NCI-H748 treated with DMSO at 0.1 percent for 48 hours (cell line): ENCODE measurements at regions not wholly inside any gene's neighbourhood (a gene's known extent, or its start where the extent isn't known, plus 50 kb on each side); places are given as distances from the start of the nearest gene placed in this dataset.

Experiments used
- DNase-seq: peaks from one replicate; lab custom pipeline; 2025; lab: John Stamatoyannopoulos, UW

GRCh38 chr11:35077709-35078469 is 61.1 kb upstream of the CD44 start:
- no peak for DNase-seq

GRCh38 chr11:35078470-35078735 is 60.6 kb upstream of the CD44 start:
- no peak for DNase-seq

- no peak for DNase-seq
Measured at GRCh38 chr11:35079611-35080010, 59.4 kb upstream of the CD44 start.

GRCh38 chr11:35082321-35083180 is 56.4 kb upstream of the CD44 start:
- no peak for DNase-seq

- no peak for DNase-seq
Measured at GRCh38 chr11:35083181-35083430, 55.9 kb upstream of the CD44 start.

GRCh38 chr11:35083431-35084238 is 55.3 kb upstream of the CD44 start:
- DNase-seq, result no peak

GRCh38 chr11:35084817-35085440 is 54.0 kb upstream of the CD44 start:
- DNase-seq, result no peak

GRCh38 chr11:35085531-35086165 is 53.3 kb upstream of the CD44 start:
- DNase-seq, result no peak

GRCh38 chr11:35087648-35088047 is 51.3 kb upstream of the CD44 start:
- no peak for DNase-seq

GRCh38 chr11:35088226-35088625 is 50.7 kb upstream of the CD44 start:
- no peak for DNase-seq

GRCh38 chr11:35088676-35089075 is 50.3 kb upstream of the CD44 start:
- DNase-seq, result no peak
